ENCODE measurements at regions not wholly inside any gene's neighbourhood (a gene's known extent, or its start where the extent isn't known, plus 50 kb on each side); places are given as distances from the start of the nearest gene placed in this dataset.

GRCh38 chr16:25509456-25509855 lies 182.3 kb upstream of the HS3ST4 start:
- no peaks in the 10 kb centered on the region for H3K36me3 ChIP-seq (ENCODE audit: control insufficient read depth in 2 of 4, insufficient read depth in 4 of 4, low read length in 3 of 4)
- TF ChIP-seq CHD7 (IDR thresholded peaks at IDR 0.05; ENCODE audit: insufficient replicate concordance, low read length) = no peak

More at GRCh38 chr16:25509456-25509855, 182.3 kb upstream of the HS3ST4 start:
- H3K27ac ChIP-seq (ENCODE audit: low read depth, low read length) = no peak overlapping the region
- H2BK120ac ChIP-seq (replicated peaks; ENCODE audit: low read depth, low read length) = no peak overlapping the region
- H3K23ac ChIP-seq (ENCODE audit: insufficient read length) = no peak overlapping the region
- no peak overlapping the region for H2BK15ac ChIP-seq (ENCODE audit: low read length)
- no peaks in the 10 kb centered on the region for H4K20me1 ChIP-seq (replicated peaks in 1 of 2; ENCODE audit: control insufficient read depth in 1 of 2, insufficient read depth in 2 of 2, low read length in 2 of 2)
- no peaks in the 10 kb centered on the region for H3K79me1 ChIP-seq (ENCODE audit: low read depth, low read length)
- no peak overlapping the region for H2AK5ac ChIP-seq (ENCODE audit: low read depth, low read length)
- H3K23me2 ChIP-seq (ENCODE audit: low read depth, low read length) = no peaks in the 10 kb centered on the region
- no peak overlapping the region for H3K4me3 ChIP-seq (ENCODE audit: extremely low read depth in 1 of 4, insufficient read depth in 2 of 4, low read depth in 3 of 4, low read length in 4 of 4)
- no peak overlapping the region for H3K14ac ChIP-seq (ENCODE audit: insufficient read length)
- no peak overlapping the region for H3K4ac ChIP-seq (replicated peaks; ENCODE audit: insufficient read length, low read depth, low read length)
- no peak overlapping the region for H4K5ac ChIP-seq (ENCODE audit: insufficient read length, low read depth, low read length)
- H2BK20ac ChIP-seq (ENCODE audit: low read length) = no peak overlapping the region
- FAIRE-seq (no peak), DNase-seq (ENCODE audit: low read depth in 1 of 2, low spot score in 2 of 2) (no peak)
- CTCF ChIA-PET (ENCODE audit: partially characterized antibody) = no interaction called here
- H4K91ac ChIP-seq (replicated peaks; ENCODE audit: insufficient read length, low read length) = no peak overlapping the region
- POLR2A ChIA-PET (ENCODE audit: partially characterized antibody) = no interaction called here
- no peak overlapping the region for H2AFZ ChIP-seq (ENCODE audit: low read length)
- no peaks in the 10 kb centered on the region for H3K27me3 ChIP-seq (replicated peaks in 1 of 4; ENCODE audit: control insufficient read depth in 3 of 4, extremely low read depth in 1 of 4, insufficient read depth in 3 of 4, low read length in 3 of 4)
- H3K4me1 ChIP-seq (replicated peaks in 1 of 4; ENCODE audit: control insufficient read depth in 3 of 4, insufficient read depth in 4 of 4, low read length in 3 of 4) = no peaks in the 10 kb centered on the region
- WGBS, 2 experiments (ENCODE audit: extremely low coverage in 1 of 2, insufficient coverage in 1 of 2, insufficient read length in 1 of 2, insufficient replicate concordance in 2 of 2, low coverage in 1 of 2, low lambda C conversion rate in 2 of 2, missing lambda C conversion rate in 1 of 2) = 89% methylated on average over 1 of the region's 1 CpG; no CpG with 5 or more reads in 1 of the 2 experiments
- H3K9me3 ChIP-seq (ENCODE audit: insufficient read depth in 2 of 2, low read depth in 1 of 2, low read length in 1 of 2) = no peaks in the 10 kb centered on the region
- no peak overlapping the region for H3K9ac ChIP-seq (replicated peaks in 1 of 4; ENCODE audit: extremely low read depth in 1 of 4, low read depth in 3 of 4, low read length in 3 of 4)
- H3K56ac ChIP-seq (replicated peaks; ENCODE audit: insufficient read length, low read depth, low read length) = no peak overlapping the region
- H4K8ac ChIP-seq (ENCODE audit: extremely low read depth, insufficient read depth, low read length) = no peak overlapping the region
- H3K18ac ChIP-seq (ENCODE audit: extremely low read depth, low read length) = no peak overlapping the region
- H3K4me2 ChIP-seq (ENCODE audit: insufficient read depth in 1 of 2, low read depth in 2 of 2, low read length in 2 of 2) = no peak overlapping the region
- H2BK5ac ChIP-seq (ENCODE audit: low read depth, low read length) = no peak overlapping the region
- H3K79me2 ChIP-seq (ENCODE audit: control insufficient read depth in 1 of 2, insufficient read depth in 2 of 2, low read length in 2 of 2) = no peaks in the 10 kb centered on the region
- no peak overlapping the region for H2BK12ac ChIP-seq (ENCODE audit: low read depth, low read length)

Data from H1 (cell line).